GM19328 (cell line): ENCODE measurements at regions not wholly inside any gene's neighbourhood (a gene's known extent, or its start where the extent isn't known, plus 50 kb on each side); places are given as distances from the start of the nearest gene placed in this dataset.
"Not testable (repeated sequence)": the region's sequence is repeated elsewhere in the genome, so short reads cannot be mapped to it uniquely, and the experiment has no call there.

Experiments used
- ATAC-seq: cut with Tn5 transposase; IDR thresholded peaks from one replicate; pipeline ENCODE4 v1.9.1; 2021; ENCODE audit warnings: mild to moderate bottlenecking, moderate library complexity; ENCODE audit not compliant: unreplicated experiment

DNA sequence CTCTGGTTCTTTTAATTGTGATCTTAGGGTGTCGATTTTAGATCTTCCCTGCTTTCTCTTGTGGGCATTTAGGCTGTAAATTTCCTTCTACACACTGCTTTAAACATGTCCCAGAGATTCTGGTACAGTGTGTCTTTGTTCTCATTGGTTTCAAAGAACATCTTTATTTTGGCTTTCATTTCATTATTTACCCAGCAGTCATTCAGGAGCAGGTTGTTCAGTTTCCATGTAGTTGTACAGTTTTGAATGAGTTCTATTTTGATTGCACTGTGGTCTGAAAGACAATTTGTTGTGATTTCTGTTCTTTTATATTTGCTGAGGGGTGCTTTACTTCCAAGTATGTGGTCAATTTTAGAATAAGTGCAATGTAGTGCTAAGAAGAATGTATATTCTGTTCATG, 423.8 kb downstream of the PIK3C3 start:
- ATAC-seq, result not testable (repeated sequence)

DNA sequence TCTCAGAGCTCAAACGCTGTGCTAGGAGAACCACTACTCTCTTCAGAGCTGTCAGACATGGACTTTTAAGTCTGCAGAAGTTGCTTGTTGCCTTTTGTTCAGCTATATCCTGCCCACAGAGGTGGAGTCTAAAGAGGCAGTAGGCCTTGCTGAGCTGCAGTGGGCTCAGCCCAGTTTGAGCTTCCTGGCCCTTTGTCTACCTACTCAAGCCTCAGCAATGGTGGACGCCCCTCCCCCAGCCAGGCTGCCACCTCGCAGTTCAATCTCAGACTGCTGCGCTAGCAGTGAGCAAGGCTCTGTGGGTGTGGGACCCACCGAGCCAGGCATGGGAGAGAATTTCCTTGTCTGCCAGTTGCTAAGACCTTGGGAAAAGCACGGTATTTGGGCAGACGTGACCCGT, 426.2 kb downstream of the PIK3C3 start:
- ATAC-seq, result not testable (repeated sequence)

DNA sequence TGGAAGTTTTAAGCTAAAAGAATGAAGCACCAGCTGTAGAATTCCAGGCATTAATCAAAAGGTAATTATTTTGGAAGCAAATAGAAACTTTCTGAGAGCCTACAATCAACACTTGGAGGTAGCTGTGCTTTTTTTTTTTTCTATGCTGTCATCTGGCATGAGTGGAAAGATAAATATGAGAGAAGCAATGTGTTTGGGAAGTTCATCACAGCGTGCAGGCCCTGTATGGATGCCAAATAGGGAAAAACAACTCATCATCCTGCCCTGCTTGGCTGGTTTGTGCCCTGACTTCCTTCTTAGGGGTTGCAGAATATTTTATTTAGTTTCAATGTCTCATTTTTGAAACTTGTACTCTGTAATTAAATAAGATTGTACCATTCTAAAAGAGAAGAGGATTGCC, 437.4 kb downstream of the PIK3C3 start:
- no peak for ATAC-seq

DNA sequence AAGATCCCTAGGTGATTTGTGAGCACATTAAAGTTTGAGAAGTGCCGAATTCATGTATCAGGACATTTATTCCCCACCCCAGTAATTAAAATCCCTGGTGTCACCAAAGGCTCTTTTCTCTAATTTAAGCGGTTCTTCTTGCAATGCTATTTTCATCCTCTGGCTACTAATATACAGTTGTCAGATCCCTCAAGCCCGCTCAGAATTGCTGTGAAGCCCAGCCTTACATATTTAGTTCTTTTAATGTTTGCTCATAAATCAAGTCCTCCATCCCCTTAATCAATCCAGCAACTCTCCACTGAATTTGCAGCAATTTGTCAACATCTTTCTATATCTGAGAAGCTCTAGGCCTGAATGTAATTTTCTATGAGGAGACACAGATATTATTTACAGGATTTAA, 437.9 kb downstream of the PIK3C3 start:
- ATAC-seq, result no peak

DNA sequence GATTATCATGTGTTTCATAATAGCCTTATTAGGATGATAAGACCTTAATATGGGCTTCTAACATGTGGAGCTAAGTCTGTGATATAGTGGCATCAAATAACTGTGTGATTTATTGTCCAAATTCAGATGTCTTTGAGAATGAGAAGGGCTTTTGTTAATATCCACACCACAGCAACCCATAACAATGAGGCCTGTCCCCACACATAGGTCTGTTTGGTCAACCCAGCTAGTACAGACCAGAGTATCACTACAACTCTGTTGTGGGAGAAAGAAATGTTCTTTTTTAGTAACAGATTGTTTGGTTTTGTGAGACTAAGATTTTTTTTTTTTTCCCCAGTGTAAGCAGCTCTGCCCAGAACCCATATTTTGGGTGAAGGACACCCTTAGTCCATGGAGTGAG, 439.2 kb downstream of the PIK3C3 start:
- no peak for ATAC-seq

DNA sequence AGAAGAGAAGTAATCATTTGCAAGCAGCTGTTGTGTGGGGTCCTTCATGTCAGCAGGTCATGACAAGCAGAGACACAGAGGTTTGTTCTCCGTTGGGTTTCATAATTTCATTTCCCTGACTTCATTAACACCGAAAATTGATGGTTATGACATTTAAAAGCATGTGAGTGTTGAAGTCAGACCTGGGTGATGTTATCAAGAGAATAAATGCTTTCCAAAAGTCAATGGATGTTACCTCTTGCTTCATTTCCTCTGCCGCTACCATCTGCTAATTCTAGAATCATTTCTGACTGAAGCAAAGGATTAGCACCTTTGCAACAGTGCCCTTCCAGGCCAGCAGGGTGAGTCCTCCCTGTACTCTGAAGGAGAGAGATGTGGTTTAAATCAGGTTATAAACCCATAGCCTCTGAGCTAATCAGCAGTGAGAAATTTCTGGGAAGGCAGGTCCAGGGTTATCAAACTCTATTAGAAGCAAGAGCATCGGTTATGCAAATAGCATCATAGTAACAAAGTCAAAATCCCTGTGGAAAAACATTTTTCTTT, 446.2 kb downstream of the PIK3C3 start:
- ATAC-seq, result no peak

DNA sequence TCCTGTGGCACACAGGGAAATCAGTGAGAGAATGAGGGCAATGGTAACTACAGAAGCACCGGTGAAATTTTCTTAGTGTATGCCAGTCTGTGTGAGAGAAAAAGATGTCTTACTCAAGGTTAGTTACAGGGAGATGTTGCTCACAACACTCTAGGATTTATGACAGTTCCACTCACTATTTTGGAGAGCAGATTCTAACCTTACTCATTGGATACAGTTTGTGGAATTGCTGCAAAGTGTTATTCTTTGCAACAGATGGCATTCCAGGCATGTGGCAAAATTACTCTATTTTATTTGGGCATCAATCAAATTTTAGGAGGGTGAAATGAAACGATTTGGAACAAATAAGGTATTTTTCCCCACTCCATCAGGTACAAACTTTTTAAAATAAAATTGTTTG, 449.1 kb downstream of the PIK3C3 start:
- no peak for ATAC-seq

DNA sequence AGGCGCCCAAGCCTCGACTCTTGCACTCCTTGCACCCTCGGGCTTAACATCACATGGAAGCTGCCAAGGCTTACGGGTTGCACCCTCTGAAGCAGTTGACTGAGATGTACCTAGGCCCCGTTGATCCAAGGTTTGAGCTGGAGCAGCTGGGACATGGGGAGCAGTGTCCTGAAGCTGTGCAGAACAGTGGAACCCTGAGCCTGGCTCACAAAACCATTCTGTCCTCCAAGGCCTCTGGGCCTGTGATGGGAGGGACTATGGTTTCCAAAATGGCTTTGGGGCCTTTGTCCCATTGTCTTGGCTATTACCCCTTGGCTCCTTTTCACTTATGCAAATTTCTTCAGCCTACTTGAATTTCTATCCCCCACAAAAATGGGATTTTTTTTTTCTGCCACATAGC, 454.0 kb downstream of the PIK3C3 start:
- no peak for ATAC-seq

DNA sequence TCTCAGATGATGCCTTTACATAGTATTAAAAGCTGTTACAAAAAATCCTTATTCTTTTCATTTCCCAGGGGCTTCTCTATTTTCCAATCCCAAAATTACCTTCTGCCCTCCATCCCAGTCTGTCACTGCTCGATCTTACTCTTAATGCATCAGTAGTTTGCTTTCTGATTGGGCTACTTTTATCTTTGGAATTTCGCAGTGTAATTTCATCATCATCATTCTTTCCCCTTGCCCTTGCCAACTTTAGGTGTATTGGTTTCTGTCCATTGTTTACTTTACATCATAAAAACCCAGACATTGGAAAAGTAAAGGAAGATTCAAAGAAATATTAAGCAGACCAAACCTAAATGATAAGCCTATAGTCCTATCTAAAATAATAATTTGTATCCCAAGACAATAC, 457.2 kb downstream of the PIK3C3 start:
- no peak for ATAC-seq

DNA sequence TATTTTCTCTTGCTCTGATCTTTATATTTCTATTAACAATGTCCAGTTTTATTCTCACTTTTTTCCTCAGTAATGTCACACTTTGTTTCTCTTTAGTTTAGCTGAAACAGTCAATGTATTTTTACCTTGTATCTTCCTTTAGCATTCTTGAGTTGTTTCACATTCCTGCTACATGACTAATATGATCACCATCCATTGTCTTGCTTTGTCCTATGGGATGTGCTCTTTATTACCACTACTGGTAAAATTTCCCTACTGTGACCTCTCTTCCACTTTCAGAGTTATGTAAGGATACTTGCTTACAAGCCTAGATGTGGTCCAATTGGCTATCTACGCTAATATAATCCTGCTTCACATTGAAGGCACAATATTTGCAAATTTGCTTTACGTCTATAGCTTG, 457.9 kb downstream of the PIK3C3 start:
- ATAC-seq, result no peak

DNA sequence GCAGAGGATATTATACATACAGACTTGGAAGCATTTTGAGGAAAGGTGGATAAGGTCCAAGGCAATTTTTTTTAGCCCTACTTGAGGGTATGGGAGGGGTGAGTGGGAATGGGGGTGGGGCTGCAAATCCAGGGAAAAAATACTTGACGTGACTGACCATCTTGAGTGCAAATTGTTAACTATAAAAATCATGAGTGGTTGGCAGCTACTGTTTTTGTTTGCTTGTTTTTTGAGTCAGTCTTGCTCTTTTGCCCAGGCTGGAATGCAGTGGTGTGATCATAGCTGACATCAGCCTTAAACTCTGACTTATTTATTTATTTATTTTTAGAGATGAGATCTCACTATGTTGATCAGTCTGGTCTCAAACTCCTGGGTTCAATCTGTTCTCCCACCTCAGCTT, 458.8 kb downstream of the PIK3C3 start:
- ATAC-seq, result no peak

DNA sequence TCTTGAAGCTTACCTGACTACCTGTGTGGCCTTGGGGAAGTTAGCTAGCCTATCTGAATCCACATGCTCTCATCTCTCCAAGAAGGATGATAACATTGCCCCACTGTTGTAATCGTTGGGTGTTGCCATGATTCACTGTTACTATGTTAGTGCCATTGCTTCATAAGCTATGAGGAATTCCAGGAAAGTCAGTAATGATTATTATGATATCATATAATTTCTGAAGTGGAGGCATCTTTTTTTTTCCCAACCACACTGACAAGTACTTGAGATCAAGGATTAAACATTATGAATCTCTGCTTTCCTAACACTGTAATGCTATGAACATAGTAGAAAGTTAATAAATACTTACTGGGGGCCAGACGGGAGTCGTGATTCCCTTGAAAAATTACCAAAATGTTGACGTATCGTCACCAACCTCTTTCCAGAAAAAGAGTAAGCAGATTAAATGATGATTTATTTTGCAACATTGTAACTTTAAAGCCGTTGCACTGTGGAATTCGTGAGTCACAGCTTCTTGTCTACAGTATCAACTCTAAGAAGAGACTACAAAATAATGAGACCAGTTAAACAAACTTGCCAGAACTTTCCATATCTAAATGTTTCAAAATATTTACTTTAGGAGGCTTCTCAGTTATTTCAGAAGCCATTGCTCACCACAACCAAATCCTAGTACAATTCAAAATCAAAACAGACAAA, 459.9 kb downstream of the PIK3C3 start:
- ATAC-seq, result no peak

DNA sequence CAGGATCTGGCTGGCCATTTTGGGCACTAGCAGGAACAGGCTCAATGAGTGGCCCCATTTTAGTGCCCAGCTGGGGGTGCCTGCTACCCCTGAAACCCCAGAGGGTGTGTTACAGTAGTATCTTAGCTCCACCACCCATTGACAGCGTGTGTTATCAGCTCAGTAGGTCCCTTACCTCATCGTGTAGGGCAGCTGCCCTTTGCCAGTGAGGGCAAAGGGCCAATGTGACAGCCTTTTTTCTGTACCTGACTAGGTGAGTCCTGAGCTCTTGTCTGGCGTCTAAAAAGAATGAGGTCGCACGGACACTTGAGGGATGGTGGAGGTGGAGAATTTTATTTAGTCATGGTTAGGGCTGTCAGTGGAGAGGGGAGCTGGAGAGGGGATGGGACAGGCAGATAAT, 462.2 kb downstream of the PIK3C3 start:
- no peak for ATAC-seq

DNA sequence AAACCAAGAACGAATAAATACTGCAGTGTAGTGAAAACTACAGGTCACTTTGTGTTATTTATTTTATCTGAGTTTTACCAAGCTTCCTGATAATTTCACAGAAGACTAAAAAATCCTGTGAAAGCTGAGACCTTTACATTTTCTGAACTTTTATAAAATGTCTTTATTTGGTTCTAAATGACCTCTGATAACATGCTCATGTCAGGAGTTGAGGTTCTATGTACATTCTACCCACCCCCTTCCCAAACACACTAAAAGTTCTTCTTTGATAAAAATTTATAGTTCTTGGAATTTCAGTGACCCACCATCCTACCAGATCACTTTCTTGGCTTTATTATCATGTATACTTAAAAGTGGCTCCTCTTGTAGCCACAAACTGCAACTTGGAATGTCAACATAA, 463.1 kb downstream of the PIK3C3 start:
- no peak for ATAC-seq

DNA sequence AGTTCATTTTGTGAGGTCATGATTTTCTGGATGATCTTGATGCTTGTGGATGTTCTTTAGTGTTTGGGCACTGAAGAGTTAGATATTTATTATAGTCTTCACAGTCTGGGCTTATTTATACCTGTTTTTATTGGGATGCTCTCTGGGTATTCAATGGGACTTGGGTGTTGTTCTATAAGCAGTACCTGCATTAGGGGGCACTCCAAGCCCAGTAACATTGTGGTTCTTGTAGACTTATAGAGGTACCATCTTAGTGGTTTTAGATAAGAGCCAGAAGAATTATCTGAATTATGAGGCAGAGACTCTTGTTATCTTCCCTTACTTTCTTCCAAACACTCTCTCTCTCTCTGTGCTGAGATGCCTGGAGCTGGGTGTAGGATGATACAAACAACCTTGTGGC, 470.0 kb downstream of the PIK3C3 start:
- no peak for ATAC-seq

DNA sequence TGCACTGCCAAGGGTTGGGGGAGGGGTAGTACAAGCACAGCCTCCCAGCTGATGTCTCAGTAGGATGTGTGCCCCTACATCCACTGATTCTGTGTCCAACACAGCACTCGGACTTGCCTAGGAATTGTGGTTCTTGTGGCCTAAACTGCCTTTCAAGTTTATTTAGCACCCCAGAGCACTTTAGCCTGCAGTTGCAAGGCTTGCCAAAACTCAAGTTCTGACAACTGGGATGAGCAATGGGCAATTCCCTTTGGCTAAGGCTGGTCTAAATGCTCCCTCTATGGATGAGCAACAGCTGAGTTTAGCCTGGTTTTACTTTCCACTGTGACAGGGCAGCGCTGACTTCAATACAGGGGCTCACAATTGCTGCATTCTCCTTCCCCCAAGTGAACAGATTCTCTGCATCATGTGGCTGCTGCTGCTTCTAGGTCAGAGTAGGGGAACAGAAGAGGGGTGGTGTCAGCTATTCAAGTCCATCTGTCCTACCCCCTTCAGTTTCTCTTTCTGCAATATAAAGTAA, 471.5 kb downstream of the PIK3C3 start:
- no peak for ATAC-seq

DNA sequence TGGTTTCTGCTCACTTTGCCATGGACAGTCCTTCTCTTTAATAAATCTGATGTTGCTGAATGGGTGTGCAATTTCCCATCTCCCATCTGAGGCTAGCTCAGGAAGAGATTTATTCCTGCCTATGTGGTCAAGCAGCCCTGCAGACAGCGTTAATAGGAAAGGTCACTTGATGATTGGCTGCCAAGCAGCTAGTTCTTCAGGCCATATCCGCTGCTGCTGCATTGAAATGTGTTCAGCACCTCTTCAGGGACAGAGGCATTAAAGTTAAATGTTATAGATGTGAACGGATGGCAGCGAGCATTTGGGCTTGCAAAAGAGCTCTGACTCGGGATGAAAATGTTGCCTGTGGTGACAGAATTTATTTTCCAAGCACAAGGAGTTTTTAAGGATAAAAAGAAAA, 474.2 kb downstream of the PIK3C3 start:
- no peak for ATAC-seq

DNA sequence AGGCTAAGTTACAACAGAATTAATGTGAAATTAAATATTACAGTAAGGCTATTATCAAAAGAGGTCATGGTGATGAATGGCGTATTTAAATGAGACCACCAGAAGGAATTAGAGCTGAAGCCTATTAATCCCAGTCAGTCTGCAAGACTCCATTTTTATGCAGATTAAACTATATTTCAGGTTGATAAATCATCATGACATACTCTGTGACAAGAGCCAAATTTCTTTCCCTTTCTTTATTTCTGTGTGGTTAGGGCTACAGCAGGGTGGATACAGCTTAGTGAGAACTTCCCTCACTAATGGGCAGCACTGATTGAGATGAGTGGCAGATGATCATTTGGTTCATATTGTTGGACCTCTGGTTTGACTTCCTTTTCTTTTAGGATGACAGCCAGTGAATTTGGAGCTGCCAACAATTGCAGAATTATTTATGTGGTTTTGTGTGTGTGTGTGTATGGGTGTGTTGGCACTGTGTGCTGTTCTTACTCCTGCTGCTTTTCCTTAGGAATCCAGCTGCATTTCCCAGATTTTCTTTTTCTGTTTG, 481.3 kb downstream of the PIK3C3 start:
- no peak for ATAC-seq

DNA sequence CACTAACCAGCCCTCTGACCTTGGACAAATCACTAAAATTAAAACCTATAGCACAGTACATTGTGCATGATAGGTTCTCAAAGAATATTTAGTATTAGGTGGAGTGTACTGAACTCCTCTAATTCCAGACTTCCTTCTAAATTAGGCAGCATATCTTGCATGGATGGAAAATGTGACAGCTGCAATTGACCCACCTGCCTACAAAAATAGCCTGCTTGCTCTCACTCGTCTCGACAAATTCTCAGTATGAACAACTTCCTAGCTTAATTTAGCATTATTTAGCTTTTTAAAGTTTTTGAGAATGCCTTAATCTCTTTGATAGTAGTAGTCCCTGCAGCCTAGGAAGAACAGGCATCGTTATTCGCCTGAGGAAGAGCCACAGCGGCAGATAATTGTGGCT, 482.0 kb downstream of the PIK3C3 start:
- ATAC-seq, result no peak

DNA sequence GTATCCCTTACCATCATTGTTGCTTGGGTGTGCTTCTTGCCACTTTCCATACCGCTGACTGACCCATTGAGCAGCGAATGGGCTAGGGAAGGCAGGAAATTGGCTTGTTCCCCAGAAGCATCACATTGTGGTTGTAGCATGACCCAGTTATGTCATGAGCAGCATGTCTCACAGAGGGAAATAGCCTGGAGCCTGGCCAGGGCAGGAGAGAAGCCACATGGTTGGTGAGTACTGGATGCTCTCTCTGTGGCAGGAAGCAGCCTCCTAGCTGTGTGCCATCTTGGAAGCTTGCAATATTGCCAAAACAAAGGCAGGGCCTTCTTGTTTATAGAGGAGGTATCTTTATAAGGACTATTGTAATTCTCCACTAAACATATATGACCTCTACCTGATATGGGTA, 482.6 kb downstream of the PIK3C3 start:
- no peak for ATAC-seq

DNA sequence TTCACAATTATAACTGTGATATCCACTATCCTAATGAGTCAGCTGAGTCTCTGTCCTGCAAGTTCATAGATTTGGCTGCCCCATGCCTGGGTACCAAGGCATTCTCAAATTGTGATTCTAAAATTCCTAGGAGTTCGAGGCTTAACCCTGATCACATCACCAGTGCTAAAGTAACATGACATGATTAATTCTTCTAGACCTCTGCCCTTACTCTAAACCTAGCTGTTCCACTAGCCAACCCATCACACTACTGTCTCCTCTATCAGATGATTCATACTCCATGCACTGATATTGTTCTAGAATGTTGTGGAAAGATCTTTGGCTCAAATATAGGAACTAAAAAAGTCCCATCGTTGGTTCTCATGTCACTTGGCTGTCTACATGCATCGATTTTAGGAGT, 487.6 kb downstream of the PIK3C3 start:
- no peak for ATAC-seq

DNA sequence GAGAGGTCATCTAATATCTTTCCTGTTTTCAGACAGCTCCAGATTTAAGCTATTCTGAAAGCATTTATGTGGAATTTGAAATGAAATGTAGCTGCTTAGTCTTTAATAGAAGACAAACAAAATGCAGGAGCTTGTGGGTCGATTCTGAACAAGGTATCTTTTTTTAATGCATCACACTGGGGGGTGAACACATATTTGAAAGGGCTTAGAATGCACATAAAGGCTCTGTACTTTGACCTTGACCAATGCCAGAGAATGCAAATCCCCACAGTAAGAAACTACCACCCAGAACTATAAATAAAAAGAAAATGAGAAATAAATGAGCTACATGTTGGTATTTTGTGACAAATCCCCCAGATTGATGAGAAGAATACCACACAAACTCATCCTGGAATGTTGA, 489.3 kb downstream of the PIK3C3 start:
- ATAC-seq, result no peak

DNA sequence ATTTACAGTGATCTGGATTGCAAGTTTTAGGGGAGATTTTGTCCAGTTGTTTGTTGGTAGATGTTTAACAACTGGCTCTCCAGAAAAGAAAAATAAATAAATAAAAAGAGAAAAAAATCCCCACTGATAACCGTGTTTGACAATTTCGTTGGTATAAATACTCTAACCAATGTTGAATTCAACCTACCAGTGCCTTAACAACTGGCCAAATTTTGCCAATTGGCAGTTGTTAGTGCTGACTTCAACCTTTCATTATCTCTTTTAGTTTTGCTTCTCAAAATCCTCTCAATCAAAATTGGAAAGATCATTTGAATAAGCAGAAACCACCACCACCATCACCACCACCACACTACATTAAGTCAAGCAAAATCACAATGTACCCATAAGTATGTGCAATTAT, 490.3 kb downstream of the PIK3C3 start:
- no peak for ATAC-seq
